Thyroid gland (tissue), 4 donors: ENCODE measurements at regions not wholly inside any gene's neighbourhood (a gene's known extent, or its start where the extent isn't known, plus 50 kb on each side); places are given as distances from the start of the nearest gene placed in this dataset.

Experiments
- DNase-seq, 2 donors: peaks; one replicate each; pipeline ENCODE4 v3.0.0-alpha.2; 2019
- H3K27ac ChIP-seq, 3 donors: fragments of 200-600 bp; sonication (generic); 1 replicate in 2 of 3; 2 replicates in 1 of 3; pipeline ENCODE4 v1.5.1; 2016 to 2019; ENCODE audit warnings: mild to moderate bottlenecking in 1 of 3, moderate library complexity in 1 of 3
- H3K27me3 ChIP-seq: fragments of 200-600 bp; sonication (generic); one replicate; pipeline ENCODE4 v1.5.1; 2019
- H3K36me3 ChIP-seq, 2 donors: fragments of 200-600 bp; sonication (generic); one replicate each; pipeline ENCODE4 v1.5.1; 2016 to 2019
- H3K4me1 ChIP-seq, 2 donors: fragments of 200-600 bp; sonication (generic); one replicate each; pipeline ENCODE4 v1.5.1; 2017 to 2019
- H3K4me3 ChIP-seq, 3 donors: fragments of 200-600 bp; sonication (generic); replicated peaks in 1 of 3; 1 replicate in 2 of 3; 2 replicates in 1 of 3; pipeline ENCODE4 v1.5.1; 2016; ENCODE audit warnings: mild to moderate bottlenecking in 1 of 3
- H3K9me3 ChIP-seq: fragments of 200-600 bp; sonication (generic); one replicate; pipeline ENCODE4 v1.5.1; 2017
- CTCF ChIP-seq, 6 experiments: fragments of 200-600 bp in 3 of 6; fragments of 450-650 bp in 3 of 6; sonication (generic) in 3 of 6; IDR thresholded peaks; one replicate each; pipeline ENCODE4 v1.5.1; 2016 to 2019; ENCODE audit warnings: antibody characterized with exemption in 6 of 6, mild to moderate bottlenecking in 2 of 6, inconsistent platforms in 1 of 6, moderate library complexity in 1 of 6
- POLR2A ChIP-seq, 2 donors: fragments of 450-650 bp; IDR thresholded peaks; one replicate each; pipeline ENCODE4 v1.6.1; 2017; ENCODE audit warnings: antibody characterized with exemption in 2 of 2, mild to moderate bottlenecking in 2 of 2, moderate library complexity in 1 of 2
- WGBS, 2 donors: methylation state at CpG; one replicate each; pipeline ENCODE4 v1.1.5; 2017; 5-methylcytosine and 5-hydroxymethylcytosine counted together
- intact Hi-C: fragments of 100-400 bp; cut with DNase I; formaldehyde crosslinking; loops from one replicate; pipeline ENCODE4 v1.15.1; 2023

DNA sequence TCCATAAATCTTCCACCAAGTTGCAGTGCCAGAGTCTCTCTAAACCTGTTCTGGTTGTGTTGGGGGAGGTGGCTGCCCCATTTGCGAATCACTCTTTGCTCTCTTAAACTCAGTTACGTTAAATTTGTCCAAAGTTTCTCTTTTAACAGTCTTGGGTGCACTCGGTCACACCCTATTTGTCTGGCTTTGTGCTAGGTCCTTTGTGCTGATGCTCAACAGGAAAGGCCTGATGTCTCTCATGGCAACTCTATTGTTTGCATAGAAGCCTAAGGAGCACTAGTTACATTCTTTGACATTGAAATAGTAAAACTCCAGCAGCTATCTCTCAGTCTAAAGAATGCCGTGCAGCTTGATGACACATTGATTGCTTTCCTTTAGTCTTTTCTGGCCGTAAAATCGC lies 105.1 kb downstream of the TRMT11 start:
- WGBS, 2 donors, result 78 to 81% methylated on average over 6 of the region's 6 CpGs
- intact Hi-C loops, result no loop called here
- no peak for DNase-seq
- Histone ChIP-seq H3K4me1 (no peaks in the 10 kb centered on the region), H3K27me3 (no peaks in the 10 kb centered on the region), H3K27ac (no peak overlapping the region), H3K9me3 (no peaks in the 10 kb centered on the region), H3K4me3 (no peak overlapping the region), H3K36me3 (no peaks in the 10 kb centered on the region)
- no peak for TF ChIP-seq CTCF (IDR thresholded peaks at IDR 0.05)
- TF ChIP-seq POLR2A (IDR thresholded peaks at IDR 0.05), result no peak

DNA sequence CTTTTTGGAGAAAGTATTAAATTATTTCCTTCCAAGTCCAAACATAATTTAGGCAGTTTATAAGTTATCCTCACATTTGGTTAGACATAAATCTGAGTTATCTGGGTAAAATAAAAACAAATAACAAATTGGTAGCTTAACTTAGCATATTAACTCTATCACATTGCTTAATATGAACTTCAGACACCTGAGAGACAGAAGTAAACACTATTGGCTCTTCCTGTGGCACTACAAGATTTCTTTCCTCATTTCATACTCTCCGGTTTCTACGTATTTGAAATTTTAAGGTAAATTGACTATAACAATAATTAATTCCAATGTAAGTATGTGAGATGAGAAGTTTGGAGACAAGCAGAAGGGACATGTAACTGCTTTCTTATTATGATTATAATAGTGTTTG lies 106.8 kb downstream of the TRMT11 start:
- no peak for DNase-seq
- 97 to 98% methylated on average over 2 of the region's 2 CpGs for WGBS, 2 donors
- H3K4me3 ChIP-seq, result no peak overlapping the region
- no peaks in the 10 kb centered on the region for H3K36me3 ChIP-seq
- TF ChIP-seq CTCF (IDR thresholded peaks at IDR 0.05) (no peak), POLR2A (IDR thresholded peaks at IDR 0.05) (no peak)
- no peak overlapping the region for H3K27ac ChIP-seq
- H3K9me3 ChIP-seq, result no peaks in the 10 kb centered on the region
- H3K27me3 ChIP-seq, result no peaks in the 10 kb centered on the region
- intact Hi-C loops, result no loop called here
- H3K4me1 ChIP-seq, result no peaks in the 10 kb centered on the region

GRCh38 chr6:126094411-126094810 lies 108.1 kb downstream of the TRMT11 start:
- H3K9me3 ChIP-seq, result no peaks in the 10 kb centered on the region
- H3K27me3 ChIP-seq, result no peaks in the 10 kb centered on the region
- H3K27ac ChIP-seq, result no peak overlapping the region
- intact Hi-C loops, result no loop called here
- no peak for DNase-seq
- H3K4me1 ChIP-seq, result no peaks in the 10 kb centered on the region
- no peak overlapping the region for H3K4me3 ChIP-seq
- WGBS, 2 donors, result 90 to 91% methylated on average over 4 of the region's 4 CpGs
- TF ChIP-seq POLR2A (IDR thresholded peaks at IDR 0.05) (no peak), CTCF (IDR thresholded peaks at IDR 0.05) (no peak)
- H3K36me3 ChIP-seq, result no peaks in the 10 kb centered on the region

- no peaks in the 10 kb centered on the region for H3K4me1 ChIP-seq
These were observed 114.0 kb downstream of the TRMT11 start for GRCh38 chr6:126100386-126100785.

GRCh38 chr6:126102358-126102757 lies 116.0 kb downstream of the TRMT11 start:
- 61 to 85% methylated on average over 5 of the region's 5 CpGs for WGBS, 2 donors
- DNase-seq, result no peak
- H3K27me3 ChIP-seq, result no peaks in the 10 kb centered on the region

More at GRCh38 chr6:126100386-126100785, 114.0 kb downstream of the TRMT11 start:
- TF ChIP-seq CTCF (IDR thresholded peaks at IDR 0.05) (no peak), POLR2A (IDR thresholded peaks at IDR 0.05) (no peak)
- H3K4me3 ChIP-seq, result no peak overlapping the region
- intact Hi-C loops, result no loop called here
- DNase-seq, result no peak
- no peaks in the 10 kb centered on the region for H3K27me3 ChIP-seq
- no peak overlapping the region for H3K27ac ChIP-seq
- H3K9me3 ChIP-seq, result no peaks in the 10 kb centered on the region
- H3K36me3 ChIP-seq, result no peaks in the 10 kb centered on the region
- 94 to 97% methylated on average over 4 of the region's 4 CpGs for WGBS, 2 donors

More at GRCh38 chr6:126102358-126102757, 116.0 kb downstream of the TRMT11 start:
- Histone ChIP-seq H3K27ac (no peak overlapping the region), H3K4me3 (no peak overlapping the region), H3K36me3 (no peaks in the 10 kb centered on the region), H3K9me3 (no peaks in the 10 kb centered on the region), H3K4me1 (no peaks in the 10 kb centered on the region)
- intact Hi-C loops, result no loop called here
- TF ChIP-seq CTCF (IDR thresholded peaks at IDR 0.05), result no peak
